Heart left ventricle (tissue), 16 donors: ENCODE measurements at regions not wholly inside any gene's neighbourhood (a gene's known extent, or its start where the extent isn't known, plus 50 kb on each side); places are given as distances from the start of the nearest gene placed in this dataset.

Experiments
- ATAC-seq, 4 donors: fragments of 200-7000 bp; cut with Tn5 transposase; one replicate each; pipeline ENCODE4 v1.9.1; 2020 to 2022; ENCODE audit warnings: moderate library complexity in 4 of 4, mild to moderate bottlenecking in 3 of 4, moderate number of reproducible peaks in 1 of 4
- DNase-seq, 5 donors: peaks; one replicate each; pipeline ENCODE4 v3.0.0-alpha.2; 2020
- H3K27ac ChIP-seq, 12 donors: fragments of 200-600 bp; sonication (generic) in 4 of 12; one replicate each; pipeline versions ENCODE4 v1.5.0 to v1.8.0; 2016 to 2022; ENCODE audit warnings: mild to moderate bottlenecking in 2 of 12
- H3K27me3 ChIP-seq, 9 donors: fragments of 200-600 bp; sonication (generic) in 2 of 9; one replicate each; pipeline versions ENCODE4 v1.5.1 to v1.8.0; 2016 to 2022; ENCODE audit warnings: mild to moderate bottlenecking in 3 of 9
- H3K36me3 ChIP-seq, 9 donors: fragments of 200-600 bp; sonication (generic) in 2 of 9; one replicate each; pipeline versions ENCODE4 v1.5.0 to v1.8.0; 2018 to 2022; ENCODE audit warnings: mild to moderate bottlenecking in 2 of 9
- H3K4me1 ChIP-seq, 12 donors: fragments of 200-600 bp; sonication (generic) in 4 of 12; one replicate each; pipeline versions ENCODE4 v1.5.0 to v1.8.0; 2016 to 2022; ENCODE audit warnings: mild to moderate bottlenecking in 3 of 12
- H3K4me3 ChIP-seq, 12 donors: fragments of 200-600 bp; sonication (generic) in 4 of 12; one replicate each; pipeline versions ENCODE4 v1.5.0 to v1.8.0; 2017 to 2022; ENCODE audit warnings: mild to moderate bottlenecking in 9 of 12, moderate library complexity in 4 of 12
- H3K9me3 ChIP-seq, 12 donors: fragments of 200-600 bp; sonication (generic) in 4 of 12; one replicate each; pipeline versions ENCODE4 v1.5.0 to v1.8.0; 2016 to 2022; ENCODE audit warnings: mild to moderate bottlenecking in 1 of 12
- CTCF ChIP-seq, 12 donors: fragments of 200-600 bp; sonication (generic) in 4 of 12; IDR thresholded peaks; one replicate each; pipeline versions ENCODE4 v1.5.0 to v1.8.0; 2018 to 2022; ENCODE audit warnings: antibody characterized with exemption in 12 of 12, mild to moderate bottlenecking in 5 of 12
- POLR2A ChIP-seq, 2 donors: fragments of 450-650 bp; IDR thresholded peaks; one replicate each; pipeline ENCODE4 v1.6.1; 2017; ENCODE audit warnings: antibody characterized with exemption in 2 of 2, mild to moderate bottlenecking in 2 of 2, moderate library complexity in 2 of 2
- WGBS, 4 donors: extraction: QIAGEN DNeasy Blood & Tissue Kit in 2 of 4; methylation state at CpG; one replicate each; pipeline versions ENCODE4 v1.1.5 to v1.1.7; 2013 to 2018; 5-methylcytosine and 5-hydroxymethylcytosine counted together
- intact Hi-C, 10 donors: fragments of 100-400 bp; cut with DNase I; formaldehyde crosslinking; loops; one replicate each; pipeline versions ENCODE4 v1.11.1 to v1.14.2; 2022
- donor health status: ischemic (EF 13 %, LVEDD 7.1; RV severe dilation, severe dysfunction).
- donor health status: healthy with polysubstance abuse.
- donor health status: DM: no; HTN: yes; CAD: no.
- donor health status: DM: no; HTN: no; CAD: no.
- donor health status: ischemic (EF 25% LVEDD 6.9; RV normal size, moderate dysfunction).
- donor health status: ischemic (EF 25% LVEDD 5.7; RV mildly dilated, moderate dysfunction).
- donor health status: healthy.
- donor health status: DM: yes; HTN: yes; CAD: no.
- donor health status: ischemic (EF 35%, LVEDD 5.7; RV mildly dilated, moderate dysfunction).
- donor health status: nonischemic (EF 11% LVEDD 7.7; RV severe dilation, severe dysfunction).
- donor health status: DM: yes; HTN: yes; CAD: no.
- donor health status: PGD.
- donor health status: ischemic (EF 29% LVEDD 5.4; RV normal size, mild dysfunction).
- donor health status: nonischemic (EF 23%, LVEDD 6.1; RV moderate dilation, normal function).

- intact Hi-C loops: no loop called here
- DNase-seq (peak in 1 of 5 donors; percentile 37), ATAC-seq (peak in 2 of 4 donors; percentile 55 to 68)
- 37 to 57% (median 47%) methylated on average over 9 of the region's 9 CpGs for WGBS, 4 donors
- H3K27ac ChIP-seq: no peak overlapping the region
- TF ChIP-seq POLR2A (IDR thresholded peaks at IDR 0.05): no peak
- TF ChIP-seq CTCF (IDR thresholded peaks at IDR 0.05): peak in 7 of 12 donors; percentile 9 to 36 (median 18)
- H3K27me3 ChIP-seq: peaks cover 25 to 81% (median 47%) of the 10 kb centered on the region in 9 donors
- no peaks in the 10 kb centered on the region for H3K9me3 ChIP-seq
- no peaks in the 10 kb centered on the region for H3K36me3 ChIP-seq
- no peak overlapping the region for H3K4me3 ChIP-seq
- H3K4me1 ChIP-seq: peaks cover 0 to 28% (median 7%) of the 10 kb centered on the region in 12 donors
Measured at GRCh38 chr15:29568840-29569532, 253.3 kb downstream of the TJP1 start.

DNA sequence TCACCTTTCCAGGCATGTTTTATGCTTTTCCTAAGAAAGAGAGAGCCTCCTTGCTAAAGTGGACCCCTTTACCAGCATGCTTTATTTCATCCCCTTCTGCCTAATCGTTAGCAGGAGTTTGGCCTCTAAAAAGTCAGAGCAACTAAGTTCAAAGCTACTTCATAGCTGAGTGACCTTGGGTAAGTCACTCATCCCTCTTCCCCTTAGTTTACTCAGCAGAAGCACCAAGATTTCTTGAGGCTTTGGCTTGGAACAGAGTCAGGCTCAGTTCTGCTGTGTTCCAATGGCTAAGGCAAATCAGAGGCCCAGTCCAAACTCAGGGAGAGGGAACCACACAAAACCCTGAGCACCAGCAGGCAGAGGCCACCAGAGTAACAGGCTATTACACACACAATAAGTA is 254.9 kb downstream of the TJP1 start:
- no peak overlapping the region for H3K4me3 ChIP-seq
- peaks cover 20 to 65% (median 40%) of the 10 kb centered on the region in 9 donors for H3K27me3 ChIP-seq
- H3K27ac ChIP-seq: no peak overlapping the region
- intact Hi-C loops: no loop called here
- H3K4me1 ChIP-seq: peaks cover 0 to 27% (median 7%) of the 10 kb centered on the region in 12 donors
- ATAC-seq (no peak), DNase-seq (no peak)
- H3K36me3 ChIP-seq: no peaks in the 10 kb centered on the region
- H3K9me3 ChIP-seq: peaks cover 0 to 5% (median 0%) of the 10 kb centered on the region in 12 donors
- 77 to 88% (median 83%) methylated on average over 1 of the region's 1 CpG for WGBS, 4 donors
- no peak for TF ChIP-seq CTCF (IDR thresholded peaks at IDR 0.05)
- no peak for TF ChIP-seq POLR2A (IDR thresholded peaks at IDR 0.05)

GRCh38 chr15:29566914-29567313 is 255.4 kb downstream of the TJP1 start:
- Histone ChIP-seq H3K36me3 (no peaks in the 10 kb centered on the region), H3K27me3 (peaks cover 20 to 61% (median 36%) of the 10 kb centered on the region in 9 donors), H3K4me3 (no peak overlapping the region), H3K4me1 (peaks cover 0 to 23% (median 7%) of the 10 kb centered on the region in 12 donors), H3K9me3 (peaks cover 0 to 5% (median 0%) of the 10 kb centered on the region in 12 donors), H3K27ac (no peak overlapping the region)
- ATAC-seq (no peak), DNase-seq (no peak)
- TF ChIP-seq POLR2A (IDR thresholded peaks at IDR 0.05) (no peak), CTCF (IDR thresholded peaks at IDR 0.05) (no peak)
- WGBS, 4 donors: 74 to 90% (median 84%) methylated on average over 3 of the region's 3 CpGs
- intact Hi-C loops: no loop called here

DNA sequence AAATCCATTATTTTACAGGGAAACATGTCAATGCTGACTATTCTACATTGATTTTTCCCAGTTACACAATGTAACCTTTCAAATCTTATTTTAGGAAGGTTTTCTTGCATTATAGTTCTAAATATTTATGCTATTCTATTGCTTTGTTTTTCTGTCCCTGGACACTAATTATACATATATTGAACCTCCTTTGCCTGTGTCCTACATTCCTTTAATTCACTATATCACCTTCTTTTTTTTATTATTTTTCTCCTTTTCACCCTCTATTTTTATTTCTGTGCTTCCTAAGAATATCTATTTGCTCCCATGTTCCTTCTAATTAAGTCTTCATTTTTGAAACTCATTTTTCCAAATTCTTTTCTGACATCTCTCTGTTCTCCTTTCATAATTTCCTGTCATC is 259.2 kb downstream of the TJP1 start:
- no peak for ATAC-seq
- H3K4me3 ChIP-seq: no peak overlapping the region
- no peak overlapping the region for H3K27ac ChIP-seq
- no peak for DNase-seq
- H3K27me3 ChIP-seq: peaks cover 2 to 42% (median 10%) of the 10 kb centered on the region in 9 donors
- H3K4me1 ChIP-seq: no peaks in the 10 kb centered on the region
- TF ChIP-seq POLR2A (IDR thresholded peaks at IDR 0.05) (no peak), CTCF (IDR thresholded peaks at IDR 0.05) (no peak)
- intact Hi-C loops: no loop called here
- peaks cover 0 to 5% (median 0%) of the 10 kb centered on the region in 12 donors for H3K9me3 ChIP-seq
- no peaks in the 10 kb centered on the region for H3K36me3 ChIP-seq
